GM11168 (cell line): ENCODE measurements at regions not wholly inside any gene's neighbourhood (a gene's known extent, or its start where the extent isn't known, plus 50 kb on each side); places are given as distances from the start of the nearest gene placed in this dataset.
"Not testable (repeated sequence)": the region's sequence is repeated elsewhere in the genome, so short reads cannot be mapped to it uniquely, and the experiment has no call there.

ENCODE experiments used
- in situ Hi-C: fragments of 300-500 bp; cut with MboI; formaldehyde crosslinking; loops from one replicate; pipeline ENCODE4 v1.12.0; 2022; ENCODE audit warnings: low sequenced_read_pairs; ENCODE audit not compliant: unreplicated experiment

DNA sequence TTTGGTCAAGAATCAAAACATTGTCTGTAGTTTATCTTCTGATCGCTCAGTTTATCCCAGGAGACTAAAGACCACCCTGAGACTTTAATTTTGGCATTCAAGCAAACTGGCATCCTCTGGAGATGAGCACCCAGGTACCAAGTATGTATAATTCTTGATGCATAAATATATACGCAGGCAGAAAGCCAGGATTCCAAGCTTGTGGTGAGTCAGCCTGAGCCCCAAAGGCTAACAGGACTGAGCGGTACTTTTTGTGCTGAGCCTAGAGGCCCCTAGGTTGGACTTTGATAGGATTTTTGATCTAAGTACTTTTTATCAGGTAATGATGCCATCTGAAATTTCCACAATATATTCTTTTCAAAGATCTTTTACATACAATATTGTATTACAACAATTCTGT lies 301.3 kb downstream of the TFAP2B start:
- in situ Hi-C loops = no loop called here

DNA sequence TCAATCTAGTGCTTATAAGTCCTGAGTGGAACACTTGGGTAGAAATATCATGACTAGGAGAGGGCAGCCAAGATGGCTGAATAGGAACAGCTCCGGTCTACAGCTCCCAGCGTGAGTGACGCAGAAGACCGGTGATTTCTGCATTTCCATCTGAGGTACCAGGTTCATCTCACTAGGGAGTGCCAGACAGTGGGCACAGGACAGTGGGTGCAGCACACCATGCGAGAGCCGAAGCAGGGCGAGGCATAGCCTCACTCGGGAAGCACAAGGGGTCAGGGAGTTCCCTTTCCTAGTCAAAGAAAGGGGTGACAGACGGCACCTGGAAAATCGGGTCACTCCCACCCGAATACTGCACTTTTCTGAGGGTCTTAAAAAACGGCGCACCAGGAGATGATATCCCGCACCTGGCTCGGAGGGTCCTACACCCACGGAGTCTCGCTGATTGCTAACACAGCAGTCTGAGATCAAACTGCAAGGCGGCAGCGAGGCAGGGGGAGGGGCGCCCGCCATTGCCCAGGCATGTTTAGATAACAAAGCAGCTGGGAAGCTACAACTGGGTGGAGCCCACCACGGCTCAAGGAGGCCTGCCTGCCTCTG lies 302.8 kb downstream of the TFAP2B start:
- in situ Hi-C loops = not testable (repeated sequence)

DNA sequence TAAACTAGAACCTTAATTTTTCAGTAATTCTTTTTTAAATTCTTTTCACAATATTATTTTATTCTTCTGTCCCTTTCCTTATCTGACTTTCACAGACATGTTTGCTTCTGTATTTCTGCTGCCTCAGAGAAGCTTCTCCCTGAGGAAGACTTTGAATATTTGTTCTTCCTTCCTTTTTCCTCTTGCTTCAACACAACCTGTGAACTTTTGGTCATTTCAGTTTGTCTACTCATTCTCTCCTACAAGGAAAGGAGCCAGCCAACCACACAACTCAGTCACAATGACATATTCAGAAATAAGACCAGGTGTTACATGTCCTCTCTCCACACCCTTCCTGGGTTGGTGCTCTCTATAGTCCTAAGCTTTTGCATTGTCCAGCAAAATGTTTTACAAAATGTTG lies 310.4 kb downstream of the TFAP2B start:
- in situ Hi-C loops = no loop called here

DNA sequence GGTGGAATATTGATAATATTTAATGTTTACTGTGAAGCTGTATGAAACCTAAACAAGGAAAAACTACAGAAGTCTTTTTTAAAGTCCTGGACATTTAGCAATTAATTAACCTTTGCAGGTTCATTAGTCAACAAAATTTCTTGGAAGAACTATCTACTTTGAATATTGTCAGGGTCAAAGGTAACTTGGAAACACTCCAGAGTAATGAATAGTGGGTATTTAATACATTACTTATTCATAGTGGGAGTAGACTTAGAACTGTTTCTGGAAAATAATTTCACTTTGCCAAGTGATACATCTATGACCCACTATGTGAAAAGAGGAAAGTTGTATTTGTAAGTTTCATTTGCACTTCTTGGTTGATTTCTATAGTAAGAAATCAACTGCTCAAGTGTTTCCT lies 319.1 kb downstream of the TFAP2B start:
- in situ Hi-C loops = no loop called here

DNA sequence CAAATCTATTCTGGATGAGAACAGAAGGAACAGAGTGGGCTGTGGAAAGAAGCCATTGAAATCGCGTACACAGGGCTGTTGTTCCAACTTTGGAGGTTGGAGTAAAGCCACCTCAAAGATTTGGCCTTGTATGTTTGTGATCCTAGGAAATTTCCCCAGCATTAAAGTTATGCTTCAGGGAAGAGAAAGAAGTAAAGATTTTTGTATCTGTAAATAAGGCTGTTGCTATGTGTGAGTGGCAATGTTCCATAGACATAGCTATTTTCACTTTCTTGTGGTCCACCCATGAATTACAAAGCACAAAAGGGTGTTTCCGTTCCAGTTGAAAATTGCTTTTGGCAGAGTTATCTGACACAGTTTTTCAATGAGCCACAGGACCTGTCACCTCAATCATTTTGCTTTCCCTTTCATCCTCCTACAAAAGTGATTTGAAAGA lies 321.3 kb downstream of the TFAP2B start:
- in situ Hi-C loops = no loop called here

DNA sequence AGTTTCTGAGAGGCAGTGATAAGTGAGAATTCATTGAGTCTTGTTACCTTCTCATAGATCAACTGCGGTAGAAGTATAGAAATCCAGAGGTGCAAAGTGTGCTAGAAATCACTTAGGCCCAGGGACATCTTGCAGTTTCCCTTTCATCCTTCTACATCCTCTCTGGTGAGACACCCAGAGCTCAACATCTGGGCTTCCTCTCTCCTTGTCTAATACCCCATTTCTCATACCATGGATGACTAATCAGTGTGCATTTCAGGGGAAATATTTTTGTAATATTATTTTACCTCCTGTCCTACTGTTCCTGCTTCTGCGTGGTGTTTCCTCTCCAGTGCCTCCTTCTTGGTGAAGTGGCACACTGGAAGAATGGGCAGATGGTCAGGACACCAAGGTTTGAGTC lies 322.4 kb downstream of the TFAP2B start:
- in situ Hi-C loops = no loop called here

DNA sequence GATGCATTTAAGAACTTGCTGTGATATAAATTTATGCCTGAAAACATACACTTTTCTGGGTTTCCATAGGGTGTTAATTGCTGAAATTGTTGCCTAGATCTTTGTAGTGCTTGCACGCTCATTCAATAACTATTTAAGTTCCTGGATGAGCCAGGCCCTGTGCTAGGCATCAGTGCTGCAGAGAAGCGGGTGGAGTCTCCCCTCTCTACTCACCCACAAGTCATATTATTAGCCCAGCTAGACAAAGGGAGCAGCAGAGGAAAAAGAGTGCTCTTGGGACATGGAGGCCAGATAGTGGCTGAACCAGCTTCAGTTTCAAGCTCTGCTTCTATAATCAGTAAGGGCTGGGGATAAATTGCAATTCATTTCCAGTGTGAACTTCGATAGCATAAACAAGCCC lies 329.1 kb downstream of the TFAP2B start:
- in situ Hi-C loops = no loop called here

DNA sequence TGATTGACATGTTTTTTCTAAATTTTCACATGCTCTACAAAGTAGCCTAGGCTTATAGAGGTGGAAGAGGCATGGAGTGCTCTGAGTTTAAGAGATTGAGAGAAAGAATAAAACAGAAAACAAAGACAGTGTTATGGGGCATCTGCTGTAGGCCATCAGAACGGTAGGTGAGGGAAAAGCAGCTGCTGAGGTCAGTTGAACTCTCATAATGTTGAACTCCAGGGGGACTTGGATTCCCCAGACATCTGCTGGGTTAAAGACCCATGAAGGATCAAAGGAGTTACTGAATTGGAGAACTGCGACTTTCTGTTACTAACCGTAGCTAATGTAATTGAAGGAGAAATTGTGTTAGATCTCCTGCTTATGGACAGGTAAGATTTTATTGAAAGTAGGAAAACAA lies 333.9 kb downstream of the TFAP2B start:
- in situ Hi-C loops = no loop called here

DNA sequence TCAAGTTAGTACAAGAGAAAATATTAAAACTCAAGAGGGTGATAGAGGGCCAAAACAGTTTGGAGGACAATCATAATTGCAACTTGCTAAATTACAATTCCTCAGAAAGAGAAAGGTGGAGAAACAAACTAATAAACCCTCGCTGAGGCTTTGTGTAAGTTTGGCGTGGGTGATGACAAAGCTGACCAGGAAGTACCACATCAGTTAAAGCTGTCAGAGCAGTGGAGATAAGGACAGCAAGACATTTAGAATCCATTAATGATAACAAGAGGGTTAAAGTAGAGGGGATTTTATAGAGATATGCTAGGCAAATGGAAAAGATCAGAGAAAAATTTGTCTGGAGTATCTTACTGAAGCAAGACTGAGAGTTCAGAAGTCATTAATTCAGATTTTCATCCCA lies 334.4 kb downstream of the TFAP2B start:
- in situ Hi-C loops = no loop called here

DNA sequence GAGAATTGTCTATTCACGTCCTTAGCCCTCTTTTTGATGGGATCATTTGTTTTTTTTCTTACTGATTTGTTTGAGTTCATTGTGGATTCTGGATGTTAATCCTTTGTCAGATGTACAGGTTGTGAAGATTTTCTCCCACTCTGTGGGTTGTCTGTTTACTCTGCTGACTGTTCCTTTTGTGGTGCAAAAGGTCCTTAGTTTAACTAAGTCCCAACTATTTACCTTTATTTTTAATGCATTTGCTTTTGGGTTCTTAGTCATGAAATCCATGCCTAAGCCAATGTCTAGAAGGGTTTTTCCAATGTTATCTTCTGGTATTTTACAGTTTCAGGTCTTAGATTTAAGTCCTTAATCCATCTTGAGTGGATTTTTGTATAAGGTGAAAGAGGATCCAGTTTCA lies 336.3 kb downstream of the TFAP2B start:
- in situ Hi-C loops = not testable (repeated sequence)

DNA sequence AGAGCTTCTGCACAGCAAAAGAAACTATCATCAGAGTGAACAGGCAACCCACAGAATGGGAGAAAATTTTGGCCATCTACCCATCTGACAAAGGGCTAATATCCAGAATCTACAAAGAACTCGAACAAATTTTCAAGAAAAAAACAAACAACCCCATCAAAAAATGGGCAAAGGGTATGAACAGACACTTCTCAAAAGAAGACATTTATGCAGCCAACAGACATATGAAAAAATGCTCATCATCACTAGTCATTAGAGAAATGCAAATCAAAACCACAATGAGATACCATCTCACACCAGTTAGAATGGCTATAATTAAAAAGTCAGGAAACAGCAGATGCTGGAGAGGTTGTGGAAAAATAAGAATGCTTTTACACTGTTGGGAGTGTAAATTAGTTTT lies 340.6 kb downstream of the TFAP2B start:
- in situ Hi-C loops = not testable (repeated sequence)

DNA sequence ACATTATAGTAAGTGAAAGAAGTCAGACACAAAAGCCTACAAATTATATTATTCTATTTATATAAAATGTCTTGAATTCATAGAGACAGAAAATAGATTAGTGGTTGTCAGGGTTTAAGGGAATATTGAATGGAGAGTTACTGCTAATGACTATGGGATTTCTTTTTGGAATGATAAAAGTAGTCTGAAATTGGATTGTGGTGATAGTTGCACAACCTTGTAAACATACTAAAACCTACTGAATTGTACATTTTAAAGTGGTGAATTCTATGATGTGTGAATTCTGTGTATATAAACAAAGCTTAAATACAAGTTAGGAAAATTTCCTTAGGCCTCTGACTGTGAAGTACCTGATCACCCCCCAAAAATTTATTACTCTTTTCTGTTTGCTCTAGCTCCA lies 343.1 kb downstream of the TFAP2B start:
- in situ Hi-C loops = no loop called here

DNA sequence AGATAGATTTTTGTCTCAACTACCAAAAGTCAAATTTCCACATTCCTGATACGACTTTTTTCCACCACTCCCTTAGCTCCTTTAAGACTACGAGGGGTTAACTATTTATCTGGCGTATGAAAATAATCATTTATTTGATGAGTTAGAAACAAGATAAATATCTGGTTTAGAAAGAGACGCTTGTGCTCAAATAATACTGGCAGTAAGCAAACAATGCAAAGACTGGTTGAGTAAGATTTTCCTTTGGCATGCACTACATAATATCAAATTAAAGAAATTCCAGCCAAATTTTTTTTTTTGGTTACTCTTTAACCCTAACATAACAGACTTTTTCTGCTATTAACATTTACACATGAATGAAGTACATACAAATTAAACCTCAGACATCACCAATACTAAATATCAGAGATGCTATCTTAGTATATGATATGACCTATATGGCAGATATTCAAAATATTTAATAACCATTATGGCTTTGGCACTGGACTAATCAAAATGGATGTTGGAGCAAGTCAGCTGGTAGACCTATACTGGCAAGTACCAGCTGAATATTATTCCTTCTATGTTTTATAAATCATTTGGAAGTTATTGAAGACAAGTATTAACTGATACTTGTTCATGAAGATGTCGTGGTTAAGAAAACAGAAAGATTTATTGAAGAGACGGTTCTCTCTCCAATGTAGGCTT lies 345.3 kb downstream of the TFAP2B start:
- in situ Hi-C loops = no loop called here

DNA sequence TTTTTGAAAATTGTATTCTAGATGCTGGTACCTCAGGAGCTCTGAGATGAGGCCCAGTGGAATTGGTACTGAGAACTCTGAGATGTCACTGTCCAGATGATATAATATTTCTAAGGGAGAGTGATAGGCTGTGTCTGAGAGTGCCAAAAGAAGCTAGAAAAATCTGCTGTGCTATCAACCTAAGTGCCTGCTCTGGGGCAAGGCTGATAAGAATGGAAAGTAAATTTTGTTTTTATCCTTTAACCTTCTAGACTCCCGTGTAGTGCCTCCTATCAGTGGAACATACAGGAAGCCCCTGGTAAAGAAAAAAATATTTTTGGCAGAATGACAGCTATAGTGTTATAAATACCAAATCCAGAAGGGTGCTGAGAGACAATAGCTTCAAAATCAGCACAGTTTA lies 348.2 kb downstream of the TFAP2B start:
- in situ Hi-C loops = no loop called here

DNA sequence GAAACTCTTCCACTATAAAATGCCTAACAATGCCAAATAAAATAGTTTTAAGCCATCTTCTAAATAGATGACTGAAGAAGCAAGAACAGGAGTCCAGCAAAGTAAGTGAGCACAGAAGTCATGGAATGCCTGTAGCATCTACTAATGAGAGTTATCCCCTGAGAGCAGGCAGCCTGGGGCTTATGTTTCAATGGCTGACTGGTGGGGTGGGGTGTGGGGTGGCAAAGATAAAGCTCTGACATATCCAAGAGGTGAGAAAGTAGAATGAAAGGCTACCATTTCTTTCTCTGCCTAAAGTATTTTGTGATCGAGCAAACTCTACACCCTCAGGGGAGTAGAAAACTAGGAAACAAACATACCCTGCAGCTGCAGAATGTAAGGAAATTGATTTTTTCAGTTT lies 348.8 kb downstream of the TFAP2B start:
- in situ Hi-C loops = no loop called here

DNA sequence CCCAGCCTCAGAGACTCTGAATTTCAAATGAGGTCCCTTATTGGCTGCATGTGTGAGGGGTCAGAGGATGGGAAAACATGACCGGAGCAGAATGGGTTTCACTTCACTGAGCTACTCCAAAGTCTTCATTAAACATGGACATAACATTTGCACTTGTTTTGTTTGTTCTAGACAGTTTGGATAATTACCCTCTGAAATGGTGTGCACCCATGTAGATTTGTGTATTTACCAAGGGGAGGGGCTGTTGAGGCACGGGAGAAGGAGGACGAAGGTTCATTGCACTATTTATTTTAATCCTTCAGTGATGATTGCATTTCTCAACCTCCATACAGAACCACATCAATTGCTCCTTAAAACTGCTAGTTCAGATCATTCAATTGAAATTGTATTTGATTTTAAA lies 364.2 kb downstream of the TFAP2B start:
- in situ Hi-C loops = no loop called here

DNA sequence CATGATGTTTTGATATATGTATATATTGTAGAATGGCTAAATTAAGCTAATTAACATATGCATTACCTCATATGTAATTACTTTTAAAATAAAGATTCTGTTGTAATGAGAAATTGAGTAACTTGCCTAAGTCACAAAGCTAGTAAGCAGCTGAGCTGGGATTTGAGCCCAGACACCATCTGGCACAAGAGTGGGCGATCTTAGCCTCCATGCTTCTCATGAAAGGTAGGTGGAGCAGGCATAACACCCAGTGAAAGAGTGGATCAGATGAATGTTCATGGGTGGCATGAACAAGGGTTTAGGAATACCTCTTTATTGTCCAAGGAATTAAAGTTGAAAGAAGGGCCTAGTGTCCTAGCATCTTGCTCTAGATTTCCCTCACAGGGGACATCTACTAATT lies 365.4 kb downstream of the TFAP2B start:
- in situ Hi-C loops = no loop called here

DNA sequence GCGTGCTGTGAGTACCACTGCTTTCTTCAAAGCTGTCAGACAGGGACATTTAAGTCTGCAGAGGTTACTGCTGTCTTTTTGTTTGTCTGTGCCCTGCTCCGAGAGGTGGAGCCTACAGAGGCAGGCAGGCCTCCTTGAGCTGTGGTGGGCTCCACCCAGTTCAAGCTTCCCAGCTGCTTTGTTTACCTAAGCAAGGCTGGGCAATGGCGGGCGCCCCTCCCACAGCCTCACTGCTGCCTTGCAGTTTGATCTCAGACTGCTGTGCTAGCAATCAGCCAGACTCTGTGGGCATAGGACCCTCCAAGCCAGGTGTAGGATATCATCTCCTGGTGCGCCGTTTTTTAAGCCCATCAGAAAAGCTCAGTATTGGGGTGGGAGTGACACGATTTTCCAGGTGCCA lies 374.5 kb downstream of the TFAP2B start:
- in situ Hi-C loops = not testable (repeated sequence)

DNA sequence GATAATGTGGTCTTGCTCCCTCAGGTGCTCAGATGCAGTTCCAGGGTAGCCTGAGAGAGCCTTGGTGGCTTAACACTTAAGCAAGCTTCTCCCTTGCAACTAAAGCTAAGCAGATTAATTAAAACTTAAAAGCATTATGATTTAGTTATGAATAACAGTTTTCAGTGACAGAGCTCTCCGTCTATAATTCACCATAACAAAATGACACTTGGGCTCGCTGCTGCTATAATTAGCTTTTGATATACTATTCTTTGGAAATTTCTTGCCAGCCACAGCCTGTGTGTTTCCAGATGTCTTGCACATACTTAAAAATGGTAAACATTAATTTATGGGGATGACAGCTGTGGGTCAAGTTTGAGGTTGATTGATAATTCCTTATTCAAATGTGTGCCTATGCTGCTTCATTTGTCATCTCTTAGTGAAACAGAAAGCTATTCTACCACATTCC lies 380.5 kb downstream of the TFAP2B start:
- in situ Hi-C loops = no loop called here

DNA sequence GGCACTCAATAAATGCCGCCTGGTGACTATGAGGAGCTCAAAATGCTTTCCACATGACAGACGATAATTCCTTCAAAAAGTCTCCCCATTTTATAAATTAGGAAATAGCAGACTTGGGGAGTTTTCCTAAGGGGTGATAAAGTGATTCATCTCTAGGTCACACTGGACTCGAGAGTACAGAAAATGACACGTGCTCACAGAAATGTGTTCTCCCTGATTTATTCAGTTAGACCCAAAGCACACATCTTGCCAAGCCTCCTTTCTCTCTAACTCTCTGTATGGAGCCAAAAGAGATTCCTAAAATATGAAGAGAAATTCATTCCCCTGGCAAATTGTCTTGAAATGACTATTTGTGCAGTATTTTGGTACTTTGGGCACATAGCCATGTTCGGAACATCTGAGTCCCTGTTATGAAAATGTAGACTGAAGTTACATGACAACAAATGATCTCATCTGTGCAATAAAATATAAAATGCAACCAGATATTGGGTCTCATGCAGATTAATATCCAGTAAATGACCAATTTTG lies 381.1 kb downstream of the TFAP2B start:
- in situ Hi-C loops = no loop called here

DNA sequence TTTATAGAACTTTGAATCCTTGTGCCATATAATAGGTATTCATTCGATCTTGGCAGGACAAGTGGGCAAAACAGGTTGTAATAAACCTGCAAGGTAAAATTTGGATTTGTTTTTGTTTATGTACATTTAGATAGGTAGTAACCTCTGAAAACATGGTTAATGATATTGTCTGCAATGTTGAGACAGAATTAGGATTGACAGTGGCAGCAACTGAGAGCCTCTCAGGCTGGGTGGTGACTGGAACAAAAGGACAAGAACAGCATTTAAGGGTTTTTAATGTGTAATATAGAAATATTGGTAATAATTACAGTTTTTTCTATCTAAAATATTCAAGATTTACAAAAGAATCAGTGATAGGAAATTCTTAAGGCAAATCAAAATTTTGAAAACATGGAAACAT lies 382.0 kb downstream of the TFAP2B start:
- in situ Hi-C loops = no loop called here

DNA sequence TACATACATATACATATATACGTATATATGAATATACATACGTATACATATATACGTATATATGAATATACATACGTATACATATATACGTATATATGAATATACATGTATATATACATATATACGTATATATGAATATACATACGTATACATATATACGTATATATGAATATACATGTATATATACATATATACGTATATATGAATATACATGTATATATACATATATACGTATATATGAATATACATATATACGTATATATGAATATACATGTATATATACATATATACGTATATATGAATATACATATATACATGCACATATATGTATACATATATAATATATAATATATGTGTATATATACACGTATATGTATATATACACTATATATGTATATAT lies 384.0 kb downstream of the TFAP2B start:
- in situ Hi-C loops = not testable (repeated sequence)
